ENCODE measurements at regions not wholly inside any gene's neighbourhood (a gene's known extent, or its start where the extent isn't known, plus 50 kb on each side); places are given as distances from the start of the nearest gene placed in this dataset.
"Not testable (repeated sequence)": the region's sequence is repeated elsewhere in the genome, so short reads cannot be mapped to it uniquely, and the experiment has no call there.

DNA sequence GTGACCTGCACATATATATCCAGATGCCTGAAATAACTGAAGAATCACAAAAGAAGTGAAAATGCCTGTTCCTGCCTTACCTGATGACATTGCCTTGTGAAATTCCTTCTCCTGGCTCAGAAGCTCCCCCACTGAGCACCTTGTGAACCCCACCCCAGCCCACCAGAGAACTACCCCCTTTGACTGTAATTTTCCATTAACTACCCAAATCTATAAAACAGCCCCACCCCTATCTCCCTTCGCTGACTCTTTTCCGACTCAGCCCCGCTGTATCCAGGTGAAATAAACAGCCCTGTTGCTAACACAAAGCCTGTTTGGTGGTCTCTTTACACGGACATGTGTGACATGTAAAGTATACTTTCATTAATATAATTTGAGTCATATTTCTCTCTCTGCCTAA is 320.3 kb upstream of the TECRL start:
- H3K36me3 ChIP-seq: no peaks in the 10 kb centered on the region
- no peaks in the 10 kb centered on the region for H3K4me1 ChIP-seq
- TF ChIP-seq POLR2AphosphoS5 (IDR thresholded peaks at IDR 0.05; ENCODE audit: insufficient read depth in 1 of 2, low read depth in 1 of 2) (no peak), POLR2A (IDR thresholded peaks at IDR 0.05) (no peak)
- TF ChIP-seq, protein P1, sequence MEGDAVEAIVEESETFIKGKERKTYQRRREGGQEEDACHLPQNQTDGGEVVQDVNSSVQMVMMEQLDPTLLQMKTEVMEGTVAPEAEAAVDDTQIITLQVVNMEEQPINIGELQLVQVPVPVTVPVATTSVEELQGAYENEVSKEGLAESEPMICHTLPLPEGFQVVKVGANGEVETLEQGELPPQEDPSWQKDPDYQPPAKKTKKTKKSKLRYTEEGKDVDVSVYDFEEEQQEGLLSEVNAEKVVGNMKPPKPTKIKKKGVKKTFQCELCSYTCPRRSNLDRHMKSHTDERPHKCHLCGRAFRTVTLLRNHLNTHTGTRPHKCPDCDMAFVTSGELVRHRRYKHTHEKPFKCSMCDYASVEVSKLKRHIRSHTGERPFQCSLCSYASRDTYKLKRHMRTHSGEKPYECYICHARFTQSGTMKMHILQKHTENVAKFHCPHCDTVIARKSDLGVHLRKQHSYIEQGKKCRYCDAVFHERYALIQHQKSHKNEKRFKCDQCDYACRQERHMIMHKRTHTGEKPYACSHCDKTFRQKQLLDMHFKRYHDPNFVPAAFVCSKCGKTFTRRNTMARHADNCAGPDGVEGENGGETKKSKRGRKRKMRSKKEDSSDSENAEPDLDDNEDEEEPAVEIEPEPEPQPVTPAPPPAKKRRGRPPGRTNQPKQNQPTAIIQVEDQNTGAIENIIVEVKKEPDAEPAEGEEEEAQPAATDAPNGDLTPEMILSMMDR (IDR thresholded peaks at IDR 0.05): no peak
- no peak overlapping the region for H3K4me3 ChIP-seq
- H3K27ac ChIP-seq: no peak overlapping the region
- DNase-seq (ENCODE audit: extremely low spot score in 2 of 2): no peak
- no peaks in the 10 kb centered on the region for H3K27me3 ChIP-seq
- intact Hi-C loops (cut with DNase I): no loop called here
- no peaks in the 10 kb centered on the region for H3K9me3 ChIP-seq

DNA sequence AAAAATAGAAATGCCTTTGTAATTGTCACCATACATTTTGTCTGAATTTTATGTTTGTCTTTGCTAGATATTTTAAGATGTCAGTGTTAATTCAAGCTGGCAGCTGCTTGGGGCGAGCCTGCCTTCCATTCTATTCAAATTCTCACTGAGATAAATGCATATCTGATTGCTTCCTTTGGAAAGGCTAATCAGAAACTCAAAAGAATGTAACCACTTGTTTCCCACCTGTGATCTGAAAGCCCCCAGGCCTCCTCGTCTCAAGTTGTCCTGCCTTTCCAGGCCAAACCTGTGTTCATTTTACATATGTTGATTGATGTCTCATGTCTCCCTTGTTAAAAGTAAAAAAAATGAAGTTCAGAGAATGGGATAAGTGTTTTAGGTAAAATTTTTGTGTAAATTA is 318.7 kb upstream of the TECRL start:
- TF ChIP-seq POLR2A (IDR thresholded peaks at IDR 0.05) (no peak), POLR2AphosphoS5 (IDR thresholded peaks at IDR 0.05; ENCODE audit: insufficient read depth in 1 of 2, low read depth in 1 of 2) (no peak)
- TF ChIP-seq, protein P1 (IDR thresholded peaks at IDR 0.05): no peak
- H3K4me1 ChIP-seq: no peaks in the 10 kb centered on the region
- no peak for DNase-seq (ENCODE audit: extremely low spot score in 2 of 2)
- no peak overlapping the region for H3K4me3 ChIP-seq
- H3K27me3 ChIP-seq: no peaks in the 10 kb centered on the region
- no peak overlapping the region for H3K27ac ChIP-seq
- intact Hi-C loops (cut with DNase I): no loop called here
- H3K36me3 ChIP-seq: no peaks in the 10 kb centered on the region
- no peaks in the 10 kb centered on the region for H3K9me3 ChIP-seq

DNA sequence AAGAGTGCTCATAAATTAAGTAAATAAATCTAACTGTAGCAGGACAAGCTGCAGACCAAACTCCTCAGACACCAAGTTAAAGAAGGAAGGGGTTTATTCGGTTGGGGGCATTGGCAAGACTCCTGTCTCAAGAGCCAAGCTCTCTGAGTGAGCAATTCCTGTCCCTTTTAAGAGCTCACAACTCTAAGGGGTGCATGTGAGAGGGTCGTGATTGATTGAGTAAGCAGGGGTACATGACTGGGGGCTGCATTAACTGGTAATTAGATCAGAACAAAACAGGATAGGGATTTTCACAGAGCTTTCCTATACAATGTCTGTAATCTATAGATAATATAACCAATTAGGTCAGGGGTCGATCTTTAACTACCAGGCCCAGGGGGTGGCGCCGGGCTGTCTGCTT is 318.1 kb upstream of the TECRL start:
- intact Hi-C loops (cut with DNase I); DNase-seq (ENCODE audit: extremely low spot score in 2 of 2); H3K27ac ChIP-seq; H3K4me1 ChIP-seq; H3K27me3 ChIP-seq; H3K4me3 ChIP-seq; H3K36me3 ChIP-seq; H3K9me3 ChIP-seq: not testable (repeated sequence)

DNA sequence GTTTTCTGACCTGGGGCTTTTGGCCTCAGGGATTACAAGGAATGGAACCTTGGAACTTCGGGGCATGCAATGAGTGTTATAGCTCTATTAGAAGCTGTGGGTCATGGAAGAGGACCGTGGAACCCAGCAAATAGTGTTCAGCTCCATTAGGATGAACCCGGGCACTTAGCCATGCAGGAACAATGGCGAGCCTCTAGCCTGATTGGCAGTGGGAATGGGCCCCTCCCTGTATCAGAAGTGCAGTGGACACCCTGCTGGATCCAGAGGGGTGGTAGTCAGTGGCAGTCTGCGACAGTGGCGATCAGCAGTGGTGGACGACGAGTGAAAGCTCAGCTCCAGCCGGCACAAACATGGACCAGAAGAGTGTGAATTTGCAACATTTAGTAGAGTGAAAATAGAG is 315.4 kb upstream of the TECRL start:
- H3K4me1 ChIP-seq: no peaks in the 10 kb centered on the region
- no peaks in the 10 kb centered on the region for H3K27me3 ChIP-seq
- no peak overlapping the region for H3K4me3 ChIP-seq
- no peak for DNase-seq (ENCODE audit: extremely low spot score in 2 of 2)
- H3K36me3 ChIP-seq: no peaks in the 10 kb centered on the region
- intact Hi-C loops (cut with DNase I): no loop called here
- no peak overlapping the region for H3K27ac ChIP-seq
- TF ChIP-seq POLR2AphosphoS5 (IDR thresholded peaks at IDR 0.05; ENCODE audit: insufficient read depth in 1 of 2, low read depth in 1 of 2) (no peak), POLR2A (IDR thresholded peaks at IDR 0.05) (no peak)
- TF ChIP-seq, protein P1 (IDR thresholded peaks at IDR 0.05): no peak
- no peaks in the 10 kb centered on the region for H3K9me3 ChIP-seq

DNA sequence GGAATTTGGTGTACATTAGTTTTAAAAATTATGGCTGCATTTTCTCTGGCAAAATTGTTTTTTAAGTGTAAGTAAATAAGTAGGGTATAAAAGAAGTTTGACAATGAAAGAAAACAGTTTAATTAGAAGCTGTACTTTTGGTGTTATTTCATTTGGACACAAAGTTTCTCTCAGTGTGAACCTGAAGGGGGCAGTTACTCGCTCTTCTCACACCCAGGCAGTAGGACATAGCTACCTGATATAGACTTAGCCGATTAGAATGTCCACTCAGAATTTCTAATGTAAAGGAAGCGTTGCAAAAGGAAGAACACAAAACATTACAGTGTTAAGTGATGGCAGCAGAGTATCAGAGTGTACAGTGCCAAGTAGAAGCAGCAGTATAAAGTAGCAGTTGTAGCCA is 311.9 kb upstream of the TECRL start:
- Histone ChIP-seq H3K4me1 (no peaks in the 10 kb centered on the region), H3K27me3 (no peaks in the 10 kb centered on the region), H3K27ac (no peak overlapping the region), H3K9me3 (no peaks in the 10 kb centered on the region), H3K4me3 (no peak overlapping the region), H3K36me3 (no peaks in the 10 kb centered on the region)
- DNase-seq (ENCODE audit: extremely low spot score in 2 of 2): no peak
- intact Hi-C loops (cut with DNase I): no loop called here
- TF ChIP-seq, protein P1 (IDR thresholded peaks at IDR 0.05): no peak
- TF ChIP-seq POLR2A (IDR thresholded peaks at IDR 0.05): no peak
- no peak for TF ChIP-seq POLR2AphosphoS5 (IDR thresholded peaks at IDR 0.05; ENCODE audit: insufficient read depth in 1 of 2, low read depth in 1 of 2)

DNA sequence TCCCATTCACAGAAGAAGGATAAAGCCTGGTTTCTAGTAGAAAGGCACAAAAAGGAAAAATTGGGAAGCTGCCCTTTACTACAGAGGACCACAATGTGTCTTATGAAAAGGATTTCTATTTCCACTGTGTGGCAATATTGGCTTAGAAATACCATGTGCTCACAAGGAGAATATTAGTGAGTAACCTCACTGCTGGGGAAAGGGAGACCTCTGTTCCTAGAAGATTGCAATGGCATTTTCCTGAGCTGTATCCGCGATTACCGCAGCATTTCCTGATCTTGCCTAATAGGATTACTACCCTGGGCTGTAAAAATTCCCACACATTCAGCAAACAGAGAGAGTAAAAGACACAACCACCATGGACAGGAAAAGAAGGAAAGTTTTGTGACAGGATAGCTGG is 308.8 kb upstream of the TECRL start:
- no peaks in the 10 kb centered on the region for H3K4me1 ChIP-seq
- no peak overlapping the region for H3K4me3 ChIP-seq
- no peak for TF ChIP-seq POLR2A (IDR thresholded peaks at IDR 0.05)
- TF ChIP-seq, protein P1 (IDR thresholded peaks at IDR 0.05): no peak
- no peak for TF ChIP-seq POLR2AphosphoS5 (IDR thresholded peaks at IDR 0.05; ENCODE audit: insufficient read depth in 1 of 2, low read depth in 1 of 2)
- no peak overlapping the region for H3K27ac ChIP-seq
- H3K9me3 ChIP-seq: no peaks in the 10 kb centered on the region
- no peaks in the 10 kb centered on the region for H3K36me3 ChIP-seq
- intact Hi-C loops (cut with DNase I): no loop called here
- no peak for DNase-seq (ENCODE audit: extremely low spot score in 2 of 2)
- no peaks in the 10 kb centered on the region for H3K27me3 ChIP-seq

Measured in vagina (tissue), 2 donors.